T47D (cell line): ENCODE measurements at regions not wholly inside any gene's neighbourhood (a gene's known extent, or its start where the extent isn't known, plus 50 kb on each side); places are given as distances from the start of the nearest gene placed in this dataset.

Experiments used
- DNase-seq, 2 experiments: peaks; one replicate each; pipeline versions ENCODE4 v3.0.0 to v3.0.0-alpha.2; 2011 to 2012; ENCODE audit warnings: low read depth in 1 of 2, low spot score in 1 of 2
- JUND ChIP-seq: IDR thresholded peaks from 2 replicates; pipeline ENCODE4 v1.6.1; 2012; ENCODE audit warnings: low read depth
- in situ Hi-C: cut with HindIII; loops from 2 replicates; pipeline ENCODE4 v1.10.0; 2016; ENCODE audit warnings: low sequenced_read_pairs, low pct_unique_long_range_greater_than_20kb

- in situ Hi-C loops = no loop called here
- no peak for DNase-seq
- no peak for TF ChIP-seq JUND
Observed at GRCh38 chr21:18191139-18191538, 53.5 kb upstream of the CHODL start.

- in situ Hi-C loops = no loop called here
- no peak for DNase-seq
- no peak for TF ChIP-seq JUND
Observed at GRCh38 chr21:18178509-18178908, 66.1 kb upstream of the CHODL start.

- in situ Hi-C loops = no loop called here
- DNase-seq = no peak
- TF ChIP-seq JUND = no peak
Observed at GRCh38 chr21:18174370-18174769, 70.3 kb upstream of the CHODL start.

GRCh38 chr21:18170829-18171228 lies 73.8 kb upstream of the CHODL start:
- in situ Hi-C loops = no loop called here
- no peak for DNase-seq
- TF ChIP-seq JUND = no peak

- TF ChIP-seq JUND = no peak
- in situ Hi-C loops = no loop called here
- DNase-seq = no peak
Observed at GRCh38 chr21:18170221-18170620, 74.4 kb upstream of the CHODL start.

- no peak for TF ChIP-seq JUND
- no peak for DNase-seq
- in situ Hi-C loops = no loop called here
Observed at GRCh38 chr21:18168108-18168507, 76.5 kb upstream of the CHODL start.

- in situ Hi-C loops = no loop called here
- no peak for TF ChIP-seq JUND
- peak in 1 of 2 experiments; percentile 18 for DNase-seq
Observed at GRCh38 chr21:18164933-18165332, 79.7 kb upstream of the CHODL start.

- TF ChIP-seq JUND = no peak
- no peak for DNase-seq
- in situ Hi-C loops = no loop called here
Observed at GRCh38 chr21:18164483-18164882, 80.2 kb upstream of the CHODL start.

GRCh38 chr21:18163956-18164355 lies 80.7 kb upstream of the CHODL start:
- in situ Hi-C loops = no loop called here
- no peak for DNase-seq
- TF ChIP-seq JUND = no peak

GRCh38 chr21:18161841-18162240 lies 82.8 kb upstream of the CHODL start:
- in situ Hi-C loops = no loop called here
- DNase-seq = no peak
- no peak for TF ChIP-seq JUND

GRCh38 chr21:18157406-18157805 lies 87.2 kb upstream of the CHODL start:
- TF ChIP-seq JUND = no peak
- no peak for DNase-seq
- in situ Hi-C loops = no loop called here

- in situ Hi-C loops = no loop called here
- no peak for DNase-seq
- no peak for TF ChIP-seq JUND
Observed at GRCh38 chr21:18155508-18156193, 89.0 kb upstream of the CHODL start.

GRCh38 chr21:18153063-18153462 lies 91.6 kb upstream of the CHODL start:
- DNase-seq = no peak
- in situ Hi-C loops = no loop called here
- TF ChIP-seq JUND = no peak

GRCh38 chr21:18152371-18152770 lies 92.3 kb upstream of the CHODL start:
- in situ Hi-C loops = no loop called here
- DNase-seq = no peak
- TF ChIP-seq JUND = no peak

GRCh38 chr21:18151046-18151445 lies 93.6 kb upstream of the CHODL start:
- no peak for TF ChIP-seq JUND
- in situ Hi-C loops = no loop called here
- peak in 1 of 2 experiments; percentile 26 for DNase-seq
